Stomach smooth muscle (tissue), 2 donors: ENCODE measurements at regions not wholly inside any gene's neighbourhood (a gene's known extent, or its start where the extent isn't known, plus 50 kb on each side); places are given as distances from the start of the nearest gene placed in this dataset.

Experiments used
- H3K27ac ChIP-seq: one replicate; pipeline ENCODE4 v1.7.0; 2013; ENCODE audit warnings: mild to moderate bottlenecking, low read length, inconsistent platforms
- H3K27me3 ChIP-seq, 2 donors: one replicate each; pipeline ENCODE4 v1.7.0; 2013; ENCODE audit warnings: low read length in 2 of 2; ENCODE audit not compliant: insufficient read depth in 2 of 2, control insufficient read depth in 1 of 2
- H3K36me3 ChIP-seq, 2 donors: one replicate each; pipeline ENCODE4 v1.7.0; 2013; ENCODE audit warnings: low read length in 2 of 2; ENCODE audit not compliant: control insufficient read depth in 2 of 2, insufficient read depth in 2 of 2
- H3K4me1 ChIP-seq: one replicate; pipeline ENCODE4 v1.7.0; 2013; ENCODE audit warnings: low read length; ENCODE audit not compliant: control insufficient read depth, insufficient read depth
- H3K4me3 ChIP-seq, 2 donors: one replicate each; pipeline ENCODE4 v1.7.0; 2013; ENCODE audit warnings: low read length in 2 of 2
- H3K9ac ChIP-seq, 2 donors: one replicate each; pipeline ENCODE4 v1.7.0; 2013; ENCODE audit warnings: low read length in 2 of 2, mild to moderate bottlenecking in 1 of 2
- H3K9me3 ChIP-seq, 2 donors: one replicate each; pipeline ENCODE4 v1.7.0; 2013; ENCODE audit warnings: low read length in 2 of 2; ENCODE audit not compliant: control insufficient read depth in 2 of 2
- donor health status: healthy.
- donor health status: Pancreatic carcinoma.

DNA sequence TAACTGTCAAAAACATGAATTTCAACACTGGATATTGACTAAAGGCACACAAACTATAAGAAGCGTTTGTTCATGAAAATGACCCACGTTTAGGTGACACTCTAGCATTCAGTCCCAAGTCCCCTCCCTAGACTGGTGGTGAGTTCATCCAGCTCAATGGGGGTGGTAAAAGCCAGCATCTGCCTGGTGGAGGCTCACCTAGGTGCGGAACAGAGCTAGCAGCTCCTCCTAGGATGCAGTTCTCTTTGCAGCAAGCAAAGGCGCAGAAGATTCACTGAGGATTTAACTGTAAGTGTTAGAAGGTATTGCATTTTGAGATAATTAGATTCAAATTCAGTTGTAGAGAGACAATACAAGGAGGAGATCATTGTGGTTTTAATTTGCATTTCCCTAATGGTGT, 87.6 kb downstream of the VSTM2A start:
- Histone ChIP-seq H3K27me3 (no peaks in the 10 kb centered on the region), H3K27ac (no peak overlapping the region), H3K4me3 (no peak overlapping the region), H3K9ac (no peak overlapping the region), H3K9me3 (no peaks in the 10 kb centered on the region), H3K36me3 (no peaks in the 10 kb centered on the region), H3K4me1 (no peaks in the 10 kb centered on the region)

DNA sequence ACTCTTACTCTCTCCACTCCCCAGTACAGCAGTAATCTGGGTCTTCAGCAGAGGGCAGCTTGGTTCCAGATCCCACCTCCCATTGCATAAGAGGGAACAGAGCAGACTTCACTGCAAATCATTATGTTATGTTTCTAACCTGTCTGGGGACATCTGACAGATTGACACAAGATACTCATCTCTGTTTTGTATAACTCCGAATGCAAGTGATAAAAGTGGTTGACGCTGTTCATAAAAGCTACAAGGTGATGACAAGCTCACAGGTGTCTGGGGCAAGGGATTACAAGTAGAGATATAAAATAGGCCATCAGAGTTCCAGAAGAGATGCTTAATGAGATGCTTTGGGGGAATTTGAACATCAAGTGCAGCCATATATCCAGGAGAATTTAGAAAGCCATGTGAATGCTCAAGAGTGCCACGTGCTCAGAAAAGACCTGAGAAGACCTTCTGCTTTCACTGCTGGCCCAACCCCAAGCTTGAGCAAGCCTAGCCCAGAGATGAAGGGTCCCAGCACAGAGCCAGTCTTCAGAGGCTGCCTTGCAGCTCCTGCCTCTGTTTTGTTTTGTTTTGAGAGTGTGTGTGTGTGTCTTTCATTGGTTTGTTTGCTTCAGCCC, 80.6 kb downstream of the VSTM2A start:
- no peaks in the 10 kb centered on the region for H3K36me3 ChIP-seq
- H3K27ac ChIP-seq = no peak overlapping the region
- no peaks in the 10 kb centered on the region for H3K4me1 ChIP-seq
- no peak overlapping the region for H3K4me3 ChIP-seq
- no peaks in the 10 kb centered on the region for H3K27me3 ChIP-seq
- H3K9ac ChIP-seq = no peak overlapping the region
- H3K9me3 ChIP-seq = no peaks in the 10 kb centered on the region
